ENCODE measurements at regions not wholly inside any gene's neighbourhood (a gene's known extent, or its start where the extent isn't known, plus 50 kb on each side); places are given as distances from the start of the nearest gene placed in this dataset.
"Not testable (repeated sequence)": the region's sequence is repeated elsewhere in the genome, so short reads cannot be mapped to it uniquely, and the experiment has no call there.

DNA sequence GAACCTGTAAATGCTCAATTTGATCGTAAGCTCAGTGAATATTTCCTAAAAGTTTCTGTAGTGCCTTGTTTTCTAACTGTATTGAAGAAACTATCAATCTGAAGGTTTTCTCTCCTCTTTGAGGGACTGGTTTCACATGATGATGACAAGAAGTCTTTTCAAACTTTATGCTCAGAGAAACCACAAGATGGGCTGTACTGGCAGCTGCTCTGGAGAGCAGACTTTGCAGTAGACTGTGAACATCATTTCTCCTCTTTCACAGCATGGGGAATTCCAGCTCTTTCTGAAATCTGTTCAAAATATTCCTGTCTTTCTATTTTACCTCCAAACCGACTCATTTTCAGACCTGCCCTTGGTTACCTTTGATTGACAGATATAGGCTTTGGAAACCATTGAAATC, 194.4 kb downstream of the IZUMO3 start:
- DNase-seq, result no peak

DNA sequence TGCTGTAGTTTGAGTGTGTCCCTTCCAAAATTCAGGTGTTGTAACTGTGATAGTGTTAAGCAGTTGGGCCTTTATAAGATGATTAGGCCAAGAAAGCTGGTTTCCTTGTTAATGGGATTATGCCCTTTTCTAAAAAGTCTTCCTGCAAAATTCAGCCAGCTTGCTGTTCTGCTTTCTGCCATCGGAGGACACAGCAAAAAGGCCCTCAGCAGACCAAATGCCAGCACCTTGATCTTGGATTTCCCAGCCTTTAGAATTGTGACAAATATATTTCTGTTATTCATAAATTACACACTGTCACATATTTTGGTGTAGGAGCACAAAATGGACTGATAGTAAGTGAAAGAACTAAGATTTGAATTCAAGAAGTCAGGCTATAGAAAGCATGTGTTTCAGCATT, 203.2 kb downstream of the IZUMO3 start:
- no peak for DNase-seq

DNA sequence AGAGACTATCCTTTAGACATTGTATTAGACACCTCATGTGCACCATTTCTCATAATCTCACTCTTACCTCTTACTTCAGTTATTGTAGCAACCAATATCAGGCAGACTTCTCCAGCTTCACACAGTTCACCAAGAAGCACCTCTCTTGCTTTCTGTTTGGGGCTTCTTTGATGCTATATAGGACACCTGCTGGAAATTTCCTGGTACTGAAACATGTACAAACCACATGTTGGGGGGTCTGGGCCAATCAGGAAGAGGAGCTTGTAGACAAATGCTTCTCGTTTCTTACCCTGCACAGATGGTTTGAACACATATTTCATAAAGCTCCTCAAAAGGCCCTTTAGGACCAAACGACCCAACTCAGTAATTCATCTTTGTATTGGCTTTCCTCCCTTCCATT, 212.1 kb downstream of the IZUMO3 start:
- no peak for DNase-seq

DNA sequence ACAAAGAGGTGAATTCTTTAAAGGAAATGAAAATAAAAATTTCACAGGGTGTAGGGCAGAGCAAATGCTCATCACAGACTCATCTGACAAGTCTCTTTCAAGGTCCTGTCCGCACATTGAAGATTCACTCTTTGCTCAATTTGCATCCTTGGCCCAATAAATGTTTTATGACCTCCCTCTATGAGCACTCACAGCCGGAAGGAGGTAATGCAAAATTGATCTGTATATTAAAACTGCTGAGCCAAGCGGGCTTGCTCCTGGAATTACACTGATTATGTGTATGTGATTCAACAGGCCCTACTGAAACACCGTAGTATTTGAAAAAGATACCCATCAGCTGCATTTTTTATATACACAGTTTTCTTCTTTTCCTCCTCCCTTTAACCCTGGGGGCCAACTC, 246.8 kb downstream of the IZUMO3 start:
- DNase-seq, result no peak

DNA sequence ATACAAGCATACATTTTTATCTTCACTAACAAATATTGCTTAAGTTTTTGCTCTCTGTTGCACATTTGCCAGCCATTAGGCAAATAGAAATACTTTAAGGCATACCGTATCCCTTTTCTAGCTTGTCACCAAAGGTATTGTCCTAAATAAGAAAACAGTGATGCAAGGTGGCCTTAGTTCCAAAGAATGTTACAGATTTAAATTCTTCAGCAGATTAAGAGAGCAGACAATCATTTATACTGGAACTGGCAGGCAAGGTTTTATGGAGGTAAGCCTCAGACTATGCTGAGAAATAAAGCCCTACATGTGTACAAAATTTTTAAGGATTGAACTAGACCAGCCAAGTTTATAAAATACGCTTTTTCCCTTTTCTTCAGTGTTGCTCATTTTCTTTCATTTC, 247.8 kb downstream of the IZUMO3 start:
- DNase-seq, result no peak

DNA sequence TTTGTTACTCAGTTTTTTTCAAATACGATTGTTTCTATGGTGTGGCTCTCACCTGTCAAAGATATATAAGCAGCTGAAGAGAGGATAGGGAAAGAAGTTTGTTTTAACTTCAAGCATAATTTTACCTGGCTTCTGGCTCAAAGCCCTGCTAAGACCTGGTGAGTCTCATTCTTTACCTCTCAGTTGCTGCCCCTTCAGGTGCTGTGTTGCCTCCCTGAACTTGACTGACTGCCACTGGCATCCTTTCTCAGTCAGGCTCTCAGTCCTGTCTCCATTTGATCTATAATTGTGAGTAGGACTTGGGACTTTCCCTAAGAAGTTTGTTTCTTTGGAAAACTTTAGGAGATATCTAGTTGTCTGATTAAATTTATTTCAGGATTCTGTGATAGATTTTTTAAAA, 249.6 kb downstream of the IZUMO3 start:
- DNase-seq, result no peak

DNA sequence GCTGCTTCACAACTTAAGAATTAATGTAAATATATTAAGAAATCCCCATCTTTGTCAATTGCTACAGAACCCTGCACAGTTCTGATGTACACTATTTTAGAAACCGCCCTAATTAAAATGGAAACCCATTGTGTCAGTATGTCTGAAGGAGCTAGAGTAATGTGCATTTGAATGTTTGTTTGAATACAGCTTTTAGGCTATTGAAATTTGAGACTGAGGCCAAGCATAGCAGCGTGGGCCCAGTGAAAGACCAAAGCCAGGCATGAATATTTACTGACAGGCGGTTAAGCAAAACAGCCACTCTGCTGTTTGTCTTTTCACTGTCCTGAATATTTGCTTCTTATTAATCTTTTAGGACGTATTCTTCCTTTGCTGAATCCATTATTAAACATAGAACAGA, 252.3 kb downstream of the IZUMO3 start:
- DNase-seq, result no peak

DNA sequence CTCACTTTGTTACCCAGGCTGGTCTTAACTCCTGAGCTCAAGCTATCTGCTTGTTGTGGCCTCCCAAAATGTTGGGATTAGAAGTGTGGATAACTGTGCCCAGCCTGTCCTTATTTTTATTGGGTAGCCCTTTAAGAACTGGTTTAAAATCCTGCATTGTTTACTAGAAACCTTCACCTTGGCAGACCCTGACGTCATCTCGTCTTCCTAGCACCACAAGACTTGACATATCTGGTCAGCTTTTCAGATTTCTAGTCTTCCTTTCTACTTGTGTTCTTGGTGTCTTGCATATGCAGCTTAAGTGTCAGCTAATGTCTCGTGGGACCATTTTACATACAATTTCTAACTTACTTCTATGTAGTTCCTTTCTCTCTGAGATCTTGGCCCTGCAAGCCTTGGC, 258.9 kb downstream of the IZUMO3 start:
- no peak for DNase-seq

DNA sequence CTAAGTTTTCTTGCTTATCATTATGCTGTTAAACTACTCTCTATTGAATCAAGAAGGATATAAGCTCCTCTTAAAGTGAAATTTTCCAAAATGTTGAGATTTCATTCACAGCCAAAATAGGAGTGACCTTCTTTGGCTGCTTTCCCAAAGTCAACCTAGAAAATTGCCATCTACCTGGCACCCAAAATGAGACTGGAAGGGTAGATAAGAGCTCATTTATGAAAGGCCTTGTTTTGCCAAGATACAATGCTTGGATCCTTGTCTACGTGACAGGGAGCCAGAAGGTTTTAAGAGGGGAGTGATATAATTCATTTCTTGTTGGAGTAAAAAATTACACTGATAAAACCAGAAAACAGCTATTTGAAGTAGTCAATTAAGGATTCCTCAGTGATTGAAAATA, 287.1 kb downstream of the IZUMO3 start:
- DNase-seq, result no peak

DNA sequence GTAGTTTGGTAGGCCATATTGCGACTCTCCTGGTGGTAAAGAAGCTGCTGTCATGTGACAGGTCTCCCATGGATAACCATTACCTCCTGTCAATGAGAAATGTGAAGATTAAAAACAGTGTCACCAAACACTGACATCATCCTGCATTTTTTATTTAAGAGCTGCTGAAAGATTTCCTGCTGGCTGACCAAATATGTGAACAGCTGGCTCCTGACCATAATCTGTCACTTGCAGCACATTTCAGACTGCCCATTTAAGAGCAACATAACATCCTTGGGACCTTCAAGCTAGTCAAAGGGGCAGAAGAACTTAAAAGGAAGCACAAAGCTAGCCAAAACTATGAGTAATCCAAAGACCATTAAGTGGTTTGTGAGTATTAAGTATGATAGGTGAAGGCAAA, 288.0 kb downstream of the IZUMO3 start:
- DNase-seq, result no peak

DNA sequence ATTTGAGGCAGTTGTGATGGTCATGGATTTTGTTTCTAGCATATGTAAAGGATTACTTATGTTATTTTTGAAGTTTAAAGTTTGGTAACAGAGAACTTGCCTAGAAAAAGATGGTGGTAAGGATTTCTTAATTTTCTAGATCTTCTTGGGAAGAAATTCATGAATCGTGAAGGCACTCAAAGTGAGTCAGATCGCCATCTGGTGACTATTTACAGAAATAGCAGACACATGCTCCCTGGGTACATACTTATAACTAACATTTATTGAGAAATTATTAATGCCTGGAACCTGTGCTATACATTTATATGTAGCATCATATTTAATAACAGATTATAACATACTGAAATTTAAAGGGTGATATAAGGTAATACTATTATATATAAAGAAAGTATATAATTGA, 299.7 kb downstream of the IZUMO3 start:
- no peak for DNase-seq

DNA sequence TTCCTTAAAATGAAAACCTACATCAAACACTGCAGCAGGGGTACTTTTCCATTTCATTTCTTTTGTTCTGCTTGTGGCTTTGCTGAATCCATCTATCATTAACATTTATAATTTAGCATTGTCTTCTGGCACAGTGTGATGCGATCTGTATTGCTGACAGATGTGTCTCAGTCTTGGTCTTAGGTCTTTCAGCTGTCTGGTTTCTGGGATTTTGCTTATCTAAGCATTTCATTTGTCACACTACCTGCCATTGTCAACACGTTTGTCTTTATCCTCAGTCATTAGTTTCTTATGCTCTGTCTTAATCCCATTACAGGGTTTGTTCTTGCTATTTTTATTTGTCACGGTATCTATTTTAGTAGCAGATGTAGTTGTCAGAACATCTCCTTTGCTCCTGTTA, 303.1 kb downstream of the IZUMO3 start:
- DNase-seq, result no peak

DNA sequence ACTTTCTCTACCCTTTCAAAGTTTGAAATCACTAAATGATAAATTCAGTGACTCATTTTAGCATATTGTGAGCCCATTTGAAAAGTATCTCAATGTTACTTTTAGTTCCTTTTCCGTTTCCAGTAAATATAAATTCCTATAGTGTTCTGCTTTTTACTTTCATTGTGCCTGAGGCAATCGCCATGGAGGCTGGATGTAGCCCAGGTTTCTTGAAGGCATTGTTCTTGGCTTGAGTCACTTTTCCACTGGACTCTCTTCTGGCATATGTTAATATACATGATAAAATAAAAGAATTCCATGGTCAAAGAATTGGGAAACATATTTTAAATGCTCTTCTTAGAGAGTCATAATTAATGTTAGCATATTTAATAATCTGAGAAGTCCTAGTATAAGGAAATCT, 327.0 kb downstream of the IZUMO3 start:
- no peak for DNase-seq

DNA sequence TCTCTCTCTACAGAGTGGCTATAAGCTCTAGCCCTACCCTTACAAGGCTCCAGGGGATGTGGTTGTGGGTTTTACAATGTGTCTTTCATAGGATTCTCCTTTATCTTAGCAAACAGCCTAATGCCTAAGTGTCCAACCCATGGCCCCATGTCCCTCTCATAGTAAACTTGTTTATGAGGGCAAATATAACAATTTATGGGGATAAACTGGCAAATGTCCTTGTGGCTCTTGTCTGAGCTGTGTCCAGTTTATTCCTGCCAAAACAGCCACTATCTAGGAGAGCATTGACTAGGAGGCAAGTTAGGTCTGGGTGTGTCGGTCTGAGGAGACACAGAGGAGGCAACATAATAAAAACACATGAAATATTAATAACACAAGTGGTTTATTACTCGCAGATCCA, 335.1 kb downstream of the IZUMO3 start:
- no peak for DNase-seq

DNA sequence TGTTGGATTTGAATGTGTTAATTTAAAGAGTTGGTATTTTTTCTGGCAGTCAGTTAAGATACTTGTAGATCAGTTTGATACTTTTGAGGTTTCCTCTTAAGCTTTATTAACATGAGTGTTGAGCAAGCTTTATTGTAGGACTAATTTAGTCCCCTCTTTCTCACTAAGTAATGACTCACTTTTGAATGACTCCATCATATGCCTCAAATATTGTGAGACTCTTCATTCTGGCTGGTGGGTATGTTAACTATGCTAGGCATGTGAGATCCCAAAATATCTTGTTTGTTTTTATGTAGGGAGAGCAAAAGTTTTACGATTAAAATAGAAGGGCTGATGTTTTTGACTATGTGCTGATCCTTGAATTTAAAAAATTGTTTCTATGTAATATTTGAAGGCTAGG, 355.7 kb downstream of the IZUMO3 start:
- DNase-seq, result no peak

DNA sequence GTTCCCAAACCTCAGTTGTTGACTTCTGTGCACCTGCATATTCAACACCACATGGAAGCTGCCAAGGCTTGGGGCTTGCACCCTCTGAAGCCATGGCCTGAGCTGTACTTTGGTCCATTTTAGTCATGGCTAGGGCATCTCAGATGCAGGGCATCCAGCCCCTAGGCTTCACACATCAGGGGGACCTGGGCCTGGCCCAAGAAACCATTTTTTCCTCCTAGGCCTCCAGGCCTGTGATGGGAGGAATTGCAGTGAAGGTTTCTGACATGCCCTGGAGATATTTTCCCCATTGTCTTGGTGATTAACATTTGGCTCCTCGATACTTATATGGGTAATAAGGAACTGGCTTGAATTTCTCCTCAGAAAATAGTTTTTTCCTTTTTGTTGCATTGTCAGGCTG, 354.5 kb upstream of the ELAVL2 start:
- not testable (repeated sequence) for DNase-seq

DNA sequence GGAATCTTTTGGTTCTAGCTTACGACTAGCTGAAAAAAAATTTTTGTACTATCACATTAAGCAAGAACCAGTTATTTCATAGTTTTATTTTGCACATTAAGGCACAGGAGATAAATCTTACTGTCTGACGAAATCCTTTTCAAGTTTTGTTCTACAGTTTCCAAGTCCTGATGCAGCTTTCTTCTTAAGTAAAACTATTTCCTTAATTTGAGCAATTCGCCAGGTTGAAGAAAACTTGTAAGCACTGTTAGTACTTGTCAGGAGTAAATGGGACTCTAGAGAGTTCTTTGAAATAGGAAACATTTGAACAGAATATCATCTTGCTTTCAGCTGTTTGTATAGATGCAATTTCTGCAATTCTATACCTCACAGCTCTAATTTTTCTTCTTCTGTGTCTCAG, 318.8 kb upstream of the ELAVL2 start:
- no peak for DNase-seq

DNA sequence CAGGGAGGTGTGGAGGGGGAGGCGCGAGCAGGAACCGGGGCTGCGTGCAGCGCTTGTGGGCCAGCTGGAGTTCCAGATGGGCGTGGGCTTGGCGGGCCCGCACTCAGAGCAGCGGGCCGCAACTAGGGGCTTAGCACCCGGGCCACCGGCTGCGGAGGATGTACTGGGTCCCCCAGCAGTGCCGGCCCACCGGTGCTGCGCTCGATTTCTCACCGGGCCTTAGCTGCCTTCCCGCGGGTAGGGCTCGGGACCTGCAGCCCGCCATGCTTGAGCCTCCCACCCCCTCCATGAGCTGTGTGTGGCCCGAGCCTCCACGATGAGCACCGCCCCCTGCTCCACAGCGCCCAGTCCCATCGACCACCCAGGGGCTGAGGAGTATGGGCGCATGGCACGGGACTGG, 309.0 kb upstream of the ELAVL2 start:
- DNase-seq, result not testable (repeated sequence)

DNA sequence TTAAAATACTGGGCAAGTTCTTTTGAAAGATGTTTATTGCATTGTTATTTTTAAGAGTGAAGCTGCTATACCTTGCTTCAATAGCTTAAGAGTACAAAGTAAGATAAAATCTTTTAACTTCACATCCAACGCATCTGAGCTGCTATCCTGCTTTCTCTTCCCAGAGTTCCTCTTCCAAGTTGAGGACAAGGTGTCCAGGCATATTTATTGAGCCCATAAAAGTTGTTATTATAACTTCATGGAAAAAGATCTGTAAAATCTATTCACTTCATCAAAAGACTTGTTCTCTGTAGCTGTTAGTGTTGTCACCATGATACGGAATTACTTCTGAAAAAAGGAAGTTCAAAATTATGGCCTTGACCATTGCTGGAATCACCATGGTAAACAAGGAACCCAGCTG, 306.2 kb upstream of the ELAVL2 start:
- DNase-seq, result no peak

DNA sequence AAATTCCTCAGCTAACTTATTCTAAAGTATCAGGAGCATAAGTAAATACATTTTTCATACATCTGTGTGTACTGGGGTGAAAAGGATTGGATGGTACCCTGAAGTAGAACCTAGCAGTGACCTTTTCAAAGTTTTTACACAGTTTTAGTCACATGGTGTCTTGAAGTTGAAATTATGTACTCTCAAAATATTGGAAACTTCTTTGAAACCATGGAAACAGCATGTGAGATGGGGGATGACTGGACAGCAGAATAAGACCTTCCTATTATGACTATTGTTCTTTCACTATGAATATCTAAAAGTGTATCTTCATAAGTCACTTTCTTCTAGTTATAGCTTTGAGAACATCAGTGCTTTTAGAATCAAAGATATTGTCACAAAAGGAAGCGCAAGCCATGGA, 301.5 kb upstream of the ELAVL2 start:
- no peak for DNase-seq

DNA sequence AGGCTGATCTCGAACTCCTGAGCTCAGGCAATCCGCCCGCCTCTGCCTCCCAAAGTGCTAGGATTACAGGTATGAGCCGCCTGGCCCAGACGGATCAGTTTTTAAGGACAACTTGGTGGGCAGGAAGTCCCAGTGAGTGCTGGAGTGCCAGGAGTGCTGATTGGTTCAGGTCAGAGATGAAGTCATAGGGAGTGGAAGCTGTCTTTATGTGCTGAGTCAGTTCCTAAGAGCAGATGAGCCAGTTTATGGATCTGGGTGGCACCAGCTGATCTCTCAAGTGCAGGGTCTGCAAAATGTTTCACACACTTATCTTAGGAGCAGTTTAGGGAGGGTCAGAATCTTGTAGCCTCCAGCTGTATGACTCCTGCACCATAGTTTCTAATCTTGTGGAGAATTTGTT, 292.1 kb upstream of the ELAVL2 start:
- no peak for DNase-seq

DNA sequence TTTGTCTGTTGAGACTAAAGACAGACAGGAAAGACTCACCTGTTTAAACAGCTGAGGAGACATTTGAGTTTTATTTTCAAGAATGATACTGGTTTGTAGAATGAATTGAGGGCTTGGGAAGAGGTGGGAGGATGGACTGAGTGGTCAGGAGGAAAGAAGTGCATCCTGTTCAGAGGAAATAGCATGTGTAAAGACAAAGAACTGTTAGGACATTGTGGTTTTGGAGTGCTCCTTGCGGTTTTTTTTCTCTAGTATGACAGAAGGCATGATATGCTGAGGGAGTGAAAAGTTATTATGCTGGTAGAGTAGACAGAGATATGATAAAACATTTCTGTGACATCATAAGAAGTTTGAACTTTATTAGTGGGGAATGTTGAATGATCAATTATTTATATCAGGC, 270.7 kb upstream of the ELAVL2 start:
- no peak for DNase-seq

DNA sequence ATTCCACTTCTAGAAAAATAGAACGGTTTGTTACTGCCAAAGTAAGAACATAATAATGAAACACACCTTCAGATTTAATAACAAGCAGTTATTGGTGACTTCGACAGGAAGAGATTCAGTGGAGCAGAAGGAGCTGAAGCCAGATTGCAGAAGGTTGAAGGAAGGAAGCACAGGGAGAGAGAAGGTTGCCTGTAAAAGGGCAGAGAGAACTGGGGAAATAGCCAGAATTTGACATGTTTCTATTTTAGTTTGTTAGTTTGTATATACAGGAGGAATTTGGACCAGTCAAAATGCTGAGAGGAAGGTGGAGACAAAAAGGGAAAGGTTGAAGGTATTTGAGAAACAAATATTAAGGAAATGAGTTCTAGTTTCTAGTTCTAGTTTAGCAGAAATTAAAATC, 269.2 kb upstream of the ELAVL2 start:
- DNase-seq, result no peak

DNA sequence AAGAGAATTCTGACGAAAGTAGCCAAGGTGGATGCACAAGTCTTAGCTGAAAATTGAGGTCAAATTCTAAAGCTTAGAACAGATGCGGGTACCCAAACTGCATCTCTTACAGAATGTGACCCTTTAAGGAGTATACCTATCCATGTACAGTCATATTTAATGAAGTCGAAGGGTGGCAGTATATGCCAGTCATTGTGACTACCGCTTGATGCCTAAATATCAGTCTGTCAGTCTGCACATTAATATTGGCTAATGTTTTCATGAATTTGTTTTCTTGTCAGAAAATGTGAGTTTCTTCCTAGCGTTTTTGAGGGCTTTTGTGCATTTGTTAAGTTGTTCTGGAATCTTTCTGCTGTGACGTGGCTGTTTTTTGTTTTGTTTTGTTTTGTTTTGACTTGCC, 264.5 kb upstream of the ELAVL2 start:
- DNase-seq, result no peak

DNA sequence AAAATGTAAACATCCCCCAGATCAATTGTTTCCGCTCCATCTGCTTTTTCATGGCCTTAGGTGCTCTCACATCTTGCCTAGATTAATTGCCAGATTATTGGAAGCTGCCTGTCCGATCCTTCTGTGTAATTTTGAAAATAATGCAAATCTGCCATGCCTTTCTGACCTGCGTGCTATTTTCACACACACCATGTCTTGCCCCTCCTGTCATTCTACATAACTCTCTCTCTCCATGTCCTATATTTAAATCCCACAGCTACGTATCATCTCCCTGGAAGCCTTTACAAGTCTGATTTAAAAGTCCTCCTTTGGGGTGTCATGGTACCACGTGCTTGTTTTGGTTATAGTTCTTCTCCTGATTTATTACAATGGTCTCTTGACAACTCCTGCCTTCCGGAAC, 247.6 kb upstream of the ELAVL2 start:
- no peak for DNase-seq

All from amygdala (tissue), 56 donors.